A549 (cell line): ENCODE measurements at regions not wholly inside any gene's neighbourhood (a gene's known extent, or its start where the extent isn't known, plus 50 kb on each side); places are given as distances from the start of the nearest gene placed in this dataset.

Experiments used
- CTCF ChIP-seq: fragments of >200 bp; sonication (Bioruptor Twin); formaldehyde crosslinking; IDR thresholded peaks from 3 replicates; pipeline ENCODE4 v1.5.1; 2016
- EHMT2 ChIP-seq: fragments of 200-600 bp; sonication (generic); IDR thresholded peaks from 2 replicates; pipeline ENCODE4 v1.6.1; 2016; ENCODE audit warnings: antibody characterized with exemption, low read depth, mild to moderate bottlenecking, moderate library complexity
- ELK1 ChIP-seq: fragments of 150-350 bp; IDR thresholded peaks from 2 replicates; pipeline ENCODE4 v1.6.1; 2014; ENCODE audit warnings: low read depth, mild to moderate bottlenecking, low read length
- HDAC2 ChIP-seq: fragments of 200-600 bp; sonication (generic); IDR thresholded peaks from 2 replicates; pipeline ENCODE4 v1.6.1; 2016
- MAFK ChIP-seq: fragments of 450-650 bp; IDR thresholded peaks from 2 replicates; pipeline ENCODE4 v1.6.1; 2014; ENCODE audit not compliant: partially characterized antibody
- PHF8 ChIP-seq: fragments of 200-600 bp; sonication (generic); IDR thresholded peaks from 2 replicates; pipeline ENCODE4 v1.6.1; 2016; ENCODE audit warnings: low read depth, mild to moderate bottlenecking, antibody characterized with exemption, moderate library complexity, borderline replicate concordance
- POLR2A ChIP-seq: IDR thresholded peaks from 2 replicates; pipeline ENCODE4 v1.6.1; 2012; ENCODE audit warnings: mild to moderate bottlenecking, low read length
- RAD21 ChIP-seq, 2 experiments: fragments of >200 bp in 1 of 2; sonication (Bioruptor Twin) in 1 of 2; formaldehyde crosslinking in 1 of 2; IDR thresholded peaks in 1 of 2; conservative IDR thresholded peaks in 1 of 2; 2 replicates in 1 of 2; 3 replicates in 1 of 2; pipeline ENCODE4 v1.6.1; 2012 to 2018; ENCODE audit warnings: inconsistent platforms in 1 of 2
- RCOR1 ChIP-seq: fragments of 150-350 bp; IDR thresholded peaks from 2 replicates; pipeline ENCODE4 v1.6.1; 2014; ENCODE audit warnings: antibody characterized with exemption, low read length, low read depth
- SREBF2 ChIP-seq: fragments of 450-650 bp; IDR thresholded peaks from 2 replicates; pipeline ENCODE4 v1.6.1; 2014; ENCODE audit warnings: mild to moderate bottlenecking, moderate library complexity
- TP53 ChIP-seq: fragments of 250-450 bp; sonication (Bioruptor Pico); IDR thresholded peaks from 2 replicates; pipeline ENCODE4 v1.5.0; 2021; ENCODE audit warnings: mild to moderate bottlenecking, moderate library complexity
- TF ChIP-seq, protein P1 (sequence below): fragments of 200-600 bp; sonication (generic); IDR thresholded peaks from 2 replicates; pipeline ENCODE4 v1.6.1; 2016; ENCODE audit warnings: antibody characterized with exemption, mild to moderate bottlenecking, moderate library complexity
- TF ChIP-seq, protein P2 (sequence below): fragments of 250-450 bp; sonication (Bioruptor Pico); IDR thresholded peaks from 2 replicates; pipeline ENCODE4 v1.5.0; 2021; ENCODE audit warnings: mild to moderate bottlenecking, moderate library complexity, borderline replicate concordance

DNA sequence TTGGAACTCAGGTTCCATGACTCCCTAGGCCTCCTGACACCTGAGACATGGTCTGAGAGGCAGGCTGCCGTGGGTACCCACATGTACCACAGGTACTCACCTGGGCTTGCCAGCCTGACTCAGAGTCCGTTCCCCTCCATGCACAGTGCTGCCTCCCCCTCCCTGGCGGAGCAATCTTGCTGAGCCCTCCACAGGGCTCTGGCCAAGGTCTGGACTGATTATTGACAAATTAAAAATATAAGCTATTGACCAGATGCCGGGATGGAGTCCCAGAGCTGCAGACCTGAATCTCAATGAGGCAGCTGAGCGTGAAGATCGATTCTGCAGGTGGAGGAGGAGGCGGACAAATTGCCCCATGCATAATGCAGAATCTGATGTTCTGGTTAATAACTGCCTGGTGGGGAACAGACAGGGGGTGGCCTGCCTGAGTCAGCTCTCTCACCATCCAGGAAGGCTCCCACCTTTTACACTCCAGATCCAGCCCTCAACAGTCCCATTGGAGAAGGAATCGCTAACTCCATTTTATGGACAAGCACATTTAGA lies 422.7 kb downstream of the MIAT start:
- TF ChIP-seq RCOR1: no peak
- TF ChIP-seq CTCF: no peak
- TF ChIP-seq PHF8: no peak
- TF ChIP-seq, protein P1, sequence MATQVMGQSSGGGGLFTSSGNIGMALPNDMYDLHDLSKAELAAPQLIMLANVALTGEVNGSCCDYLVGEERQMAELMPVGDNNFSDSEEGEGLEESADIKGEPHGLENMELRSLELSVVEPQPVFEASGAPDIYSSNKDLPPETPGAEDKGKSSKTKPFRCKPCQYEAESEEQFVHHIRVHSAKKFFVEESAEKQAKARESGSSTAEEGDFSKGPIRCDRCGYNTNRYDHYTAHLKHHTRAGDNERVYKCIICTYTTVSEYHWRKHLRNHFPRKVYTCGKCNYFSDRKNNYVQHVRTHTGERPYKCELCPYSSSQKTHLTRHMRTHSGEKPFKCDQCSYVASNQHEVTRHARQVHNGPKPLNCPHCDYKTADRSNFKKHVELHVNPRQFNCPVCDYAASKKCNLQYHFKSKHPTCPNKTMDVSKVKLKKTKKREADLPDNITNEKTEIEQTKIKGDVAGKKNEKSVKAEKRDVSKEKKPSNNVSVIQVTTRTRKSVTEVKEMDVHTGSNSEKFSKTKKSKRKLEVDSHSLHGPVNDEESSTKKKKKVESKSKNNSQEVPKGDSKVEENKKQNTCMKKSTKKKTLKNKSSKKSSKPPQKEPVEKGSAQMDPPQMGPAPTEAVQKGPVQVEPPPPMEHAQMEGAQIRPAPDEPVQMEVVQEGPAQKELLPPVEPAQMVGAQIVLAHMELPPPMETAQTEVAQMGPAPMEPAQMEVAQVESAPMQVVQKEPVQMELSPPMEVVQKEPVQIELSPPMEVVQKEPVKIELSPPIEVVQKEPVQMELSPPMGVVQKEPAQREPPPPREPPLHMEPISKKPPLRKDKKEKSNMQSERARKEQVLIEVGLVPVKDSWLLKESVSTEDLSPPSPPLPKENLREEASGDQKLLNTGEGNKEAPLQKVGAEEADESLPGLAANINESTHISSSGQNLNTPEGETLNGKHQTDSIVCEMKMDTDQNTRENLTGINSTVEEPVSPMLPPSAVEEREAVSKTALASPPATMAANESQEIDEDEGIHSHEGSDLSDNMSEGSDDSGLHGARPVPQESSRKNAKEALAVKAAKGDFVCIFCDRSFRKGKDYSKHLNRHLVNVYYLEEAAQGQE: no peak
- TF ChIP-seq POLR2A: no peak
- TF ChIP-seq MAFK: no peak
- TF ChIP-seq SREBF2: no peak
- no peak for TF ChIP-seq TP53 (CRISPR knock-in tag)
- TF ChIP-seq ELK1: no peak
- no peak for TF ChIP-seq RAD21 (conservative IDR thresholded peaks at IDR 0.05 in 1 of 2, IDR thresholded peaks at IDR 0.05 in 1 of 2)
- TF ChIP-seq HDAC2: no peak
- no peak for TF ChIP-seq EHMT2
- TF ChIP-seq, protein P2, sequence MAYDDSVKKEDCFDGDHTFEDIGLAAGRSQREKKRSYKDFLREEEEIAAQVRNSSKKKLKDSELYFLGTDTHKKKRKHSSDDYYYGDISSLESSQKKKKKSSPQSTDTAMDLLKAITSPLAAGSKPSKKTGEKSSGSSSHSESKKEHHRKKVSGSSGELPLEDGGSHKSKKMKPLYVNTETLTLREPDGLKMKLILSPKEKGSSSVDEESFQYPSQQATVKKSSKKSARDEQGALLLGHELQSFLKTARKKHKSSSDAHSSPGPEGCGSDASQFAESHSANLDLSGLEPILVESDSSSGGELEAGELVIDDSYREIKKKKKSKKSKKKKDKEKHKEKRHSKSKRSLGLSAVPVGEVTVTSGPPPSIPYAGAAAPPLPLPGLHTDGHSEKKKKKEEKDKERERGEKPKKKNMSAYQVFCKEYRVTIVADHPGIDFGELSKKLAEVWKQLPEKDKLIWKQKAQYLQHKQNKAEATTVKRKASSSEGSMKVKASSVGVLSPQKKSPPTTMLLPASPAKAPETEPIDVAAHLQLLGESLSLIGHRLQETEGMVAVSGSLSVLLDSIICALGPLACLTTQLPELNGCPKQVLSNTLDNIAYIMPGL: no peak
